VCaP (cell line): ENCODE measurements at regions not wholly inside any gene's neighbourhood (a gene's known extent, or its start where the extent isn't known, plus 50 kb on each side); places are given as distances from the start of the nearest gene placed in this dataset.

Experiments used
- H3K27ac ChIP-seq: fragments of 450-650 bp; 2 replicates; pipeline ENCODE4 v1.5.1; 2017
- CTCF ChIP-seq: fragments of 450-650 bp; conservative IDR thresholded peaks from 2 replicates; pipeline ENCODE4 v1.5.1; 2017; ENCODE audit warnings: mild to moderate bottlenecking, moderate library complexity

DNA sequence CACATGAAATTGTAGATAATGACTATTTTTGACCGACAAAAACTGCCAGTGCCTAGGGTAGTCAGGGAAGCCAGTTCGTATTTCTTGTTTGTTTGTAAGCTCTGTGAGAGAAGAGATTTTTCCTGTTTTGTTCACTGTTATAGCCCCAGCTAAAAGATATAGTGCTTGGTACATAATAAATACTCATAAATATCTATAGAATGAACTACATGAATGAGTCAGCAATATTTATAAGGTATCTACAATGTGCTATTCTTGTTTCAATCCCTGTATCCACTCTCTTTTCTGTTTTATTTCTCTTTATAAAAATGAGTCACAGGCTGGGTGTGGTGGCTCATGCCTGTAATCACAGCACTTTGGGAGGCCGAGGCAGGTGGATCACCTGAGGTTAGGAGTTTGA, 275.6 kb upstream of the FANCL start:
- H3K27ac ChIP-seq: no peak overlapping the region
- no peak for TF ChIP-seq CTCF

DNA sequence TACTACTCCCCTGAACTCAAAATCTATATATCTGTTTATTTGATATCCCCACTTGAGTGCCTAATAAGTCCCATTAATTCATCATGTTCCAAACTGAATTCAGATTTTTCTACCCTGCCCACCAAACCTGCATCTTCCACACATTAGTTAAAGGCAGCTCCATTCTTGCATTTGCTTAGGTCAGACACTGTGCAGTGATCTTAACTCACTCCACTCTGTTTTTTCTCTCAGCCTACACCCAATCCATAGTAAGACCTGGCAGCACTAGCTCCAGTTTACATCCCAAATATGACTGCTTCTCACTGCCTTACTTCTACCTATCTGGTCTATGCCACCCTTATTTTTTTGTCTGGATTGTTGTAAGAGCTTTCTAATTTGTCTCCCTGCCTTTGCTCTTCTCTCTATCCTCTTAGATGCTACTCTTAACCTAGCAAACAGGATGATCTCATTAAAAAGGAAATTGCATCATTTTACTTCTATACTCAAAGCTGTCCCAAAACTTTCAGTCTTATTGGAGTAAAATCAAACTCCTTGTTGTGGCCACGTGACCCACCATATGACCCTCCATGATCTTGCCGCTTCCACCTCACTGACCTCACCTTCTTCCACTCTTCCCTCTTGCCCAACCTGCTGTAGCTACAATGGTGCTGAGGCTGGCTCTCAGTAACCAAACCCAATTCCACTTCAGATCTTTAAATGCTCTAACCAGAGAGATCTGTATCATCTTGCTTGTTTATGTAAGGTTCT, 274.9 kb upstream of the FANCL start:
- no peak for TF ChIP-seq CTCF
- H3K27ac ChIP-seq: no peak overlapping the region

- no peak for TF ChIP-seq CTCF
- no peak overlapping the region for H3K27ac ChIP-seq
These were observed 273.1 kb upstream of the FANCL start for GRCh38 chr2:58514252-58514651.

DNA sequence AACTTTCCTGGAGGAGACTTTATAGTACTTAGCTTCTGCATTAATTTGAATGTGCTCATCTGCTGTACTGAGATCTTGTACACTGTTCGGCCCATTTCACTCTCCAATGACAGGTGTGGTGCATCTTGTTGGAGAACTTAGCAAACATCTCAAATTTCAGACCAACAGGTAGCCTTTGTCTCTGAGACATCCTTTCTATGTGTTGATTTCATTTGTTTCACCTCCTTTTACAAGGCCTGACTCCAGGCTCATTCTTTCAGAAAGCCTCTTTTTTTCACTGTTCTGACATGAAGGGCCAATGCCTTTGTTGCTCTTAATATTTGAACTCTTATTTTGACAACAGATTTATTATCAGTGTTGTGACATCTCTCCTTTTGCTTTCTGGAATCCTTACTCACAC, 271.8 kb upstream of the FANCL start:
- no peak for TF ChIP-seq CTCF
- H3K27ac ChIP-seq: no peak overlapping the region

GRCh38 chr2:58508006-58508405, 266.9 kb upstream of the FANCL start:
- no peak for TF ChIP-seq CTCF

GRCh38 chr2:58503918-58504317, 262.8 kb upstream of the FANCL start:
- TF ChIP-seq CTCF: no peak
- H3K27ac ChIP-seq: no peak overlapping the region

More at GRCh38 chr2:58508006-58508405, 266.9 kb upstream of the FANCL start:
- H3K27ac ChIP-seq: no peak overlapping the region

DNA sequence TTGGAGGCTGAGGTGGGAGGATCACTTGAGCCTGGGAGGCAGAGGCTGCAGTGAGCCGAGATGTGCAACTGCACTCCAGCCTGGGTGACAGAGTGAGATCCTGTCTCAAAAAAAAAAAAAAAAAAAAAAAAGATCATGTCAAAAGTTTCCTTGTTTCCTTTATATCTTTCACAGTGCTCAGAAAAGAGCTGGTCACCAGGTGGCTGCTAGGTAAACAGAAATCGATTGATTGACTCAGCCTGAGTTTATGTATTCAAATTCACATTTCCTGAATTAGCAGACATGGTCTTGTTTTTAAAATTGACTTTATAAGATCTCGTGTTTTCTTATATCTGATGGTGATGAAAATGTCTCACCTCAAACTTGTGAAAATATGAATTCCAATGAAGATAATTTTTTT, 261.8 kb upstream of the FANCL start:
- TF ChIP-seq CTCF: no peak
- H3K27ac ChIP-seq: no peak overlapping the region
